GM23248 (cell line): ENCODE measurements at regions not wholly inside any gene's neighbourhood (a gene's known extent, or its start where the extent isn't known, plus 50 kb on each side); places are given as distances from the start of the nearest gene placed in this dataset.

Experiments
- DNase-seq: peaks from one replicate; pipeline ENCODE4 v3.0.0-alpha.2; 2015
- H2AFZ ChIP-seq: fragments of 200-600 bp; sonication (generic); 2 replicates; pipeline ENCODE4 v1.6.1; 2016; ENCODE audit warnings: antibody characterized with exemption
- H3F3A ChIP-seq: fragments of 200-600 bp; sonication (generic); 2 replicates; pipeline ENCODE4 v1.6.1; 2016; ENCODE audit warnings: mild to moderate bottlenecking, antibody characterized with exemption, mixed run types; ENCODE audit not compliant: insufficient read depth
- H3K27ac ChIP-seq: fragments of 200-600 bp; sonication (generic); 2 replicates; pipeline ENCODE4 v1.5.1; 2016; ENCODE audit warnings: mild to moderate bottlenecking
- H3K27me3 ChIP-seq: fragments of 200-600 bp; sonication (generic); replicated peaks from 2 replicates; pipeline ENCODE4 v1.6.1; 2016; ENCODE audit warnings: mild to moderate bottlenecking; ENCODE audit not compliant: insufficient read depth
- H3K36me3 ChIP-seq: fragments of 200-600 bp; sonication (generic); 2 replicates; pipeline ENCODE4 v1.6.1; 2016; ENCODE audit warnings: low read depth, mild to moderate bottlenecking
- H3K4me1 ChIP-seq: fragments of 200-600 bp; sonication (generic); 2 replicates; pipeline ENCODE4 v1.6.1; 2016; ENCODE audit warnings: mild to moderate bottlenecking; ENCODE audit not compliant: insufficient read depth
- H3K4me2 ChIP-seq: fragments of 200-600 bp; sonication (generic); one replicate; pipeline ENCODE4 v1.6.1; 2016; ENCODE audit warnings: mild to moderate bottlenecking; ENCODE audit not compliant: unreplicated experiment
- H3K4me3 ChIP-seq: fragments of 200-600 bp; sonication (generic); 2 replicates; pipeline ENCODE4 v1.5.1; 2016; ENCODE audit warnings: mild to moderate bottlenecking
- H3K79me2 ChIP-seq: fragments of 200-600 bp; sonication (generic); 2 replicates; pipeline ENCODE4 v1.6.1; 2016; ENCODE audit warnings: mild to moderate bottlenecking; ENCODE audit not compliant: insufficient read depth
- H3K9ac ChIP-seq: fragments of 200-600 bp; sonication (generic); 2 replicates; pipeline ENCODE4 v1.6.1; 2016; ENCODE audit warnings: mild to moderate bottlenecking
- H3K9me2 ChIP-seq: fragments of 200-600 bp; sonication (generic); 2 replicates; pipeline ENCODE4 v1.6.1; 2016; ENCODE audit warnings: mixed run types, mild to moderate bottlenecking, moderate library complexity; ENCODE audit not compliant: insufficient read depth
- H3K9me3 ChIP-seq: fragments of 200-600 bp; sonication (generic); one replicate; pipeline ENCODE4 v1.6.1; 2017; ENCODE audit warnings: low read depth
- H4K20me1 ChIP-seq: fragments of 200-600 bp; sonication (generic); 2 replicates; pipeline ENCODE4 v1.6.0; 2016; ENCODE audit not compliant: insufficient read depth
- EZH2 ChIP-seq: fragments of 200-600 bp; sonication (generic); IDR thresholded peaks from 2 replicates; pipeline ENCODE4 v1.6.1; 2018; ENCODE audit warnings: antibody characterized with exemption, mild to moderate bottlenecking; ENCODE audit not compliant: insufficient read depth, poor library complexity, severe bottlenecking
- EZH2phosphoT487 ChIP-seq: fragments of 200-600 bp; sonication (generic); IDR thresholded peaks from 2 replicates; pipeline ENCODE4 v1.6.1; 2018; ENCODE audit warnings: antibody characterized with exemption, moderate library complexity, mild to moderate bottlenecking, low read depth; ENCODE audit not compliant: insufficient read depth
- WGBS, 2 experiments: methylation state at CpG; one replicate each; pipeline ENCODE4 v1.1.6; 2015 to 2017; ENCODE audit warnings: low lambda C conversion rate in 2 of 2, low coverage in 1 of 2; ENCODE audit errors: missing lambda C conversion rate in 2 of 2; 5-methylcytosine and 5-hydroxymethylcytosine counted together
- in situ Hi-C: fragments of 300-500 bp; cut with MboI; formaldehyde crosslinking; loops from 2 replicates; pipeline ENCODE4 v1.15.0; 2020

DNA sequence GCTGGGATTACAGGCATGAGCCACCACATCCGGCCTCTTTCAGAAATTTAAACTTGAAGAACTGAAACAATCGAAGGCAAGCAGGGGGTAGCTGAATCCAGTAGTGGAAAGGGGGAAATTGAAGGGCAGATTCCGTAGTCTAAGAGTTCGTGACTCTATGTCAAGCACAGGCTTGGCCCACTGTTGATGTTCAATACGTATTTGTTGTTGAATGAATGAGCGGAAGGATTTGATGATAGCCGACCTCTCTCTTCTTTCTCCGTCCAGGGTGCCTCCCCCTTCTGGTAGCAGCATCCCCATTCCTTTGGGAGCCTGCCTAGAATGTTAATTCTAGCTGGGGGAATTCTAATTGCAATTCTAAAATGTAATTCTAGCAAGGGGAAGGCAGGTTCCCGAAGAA lies 59.8 kb upstream of the MED13L start:
- 77 to 85% methylated on average over 9 of the region's 9 CpGs for WGBS, 2 experiments
- no peak overlapping the region for H3K9ac ChIP-seq
- no peaks in the 10 kb centered on the region for H3K9me2 ChIP-seq
- H3K4me3 ChIP-seq, result no peak overlapping the region
- H3K27ac ChIP-seq, result no peak overlapping the region
- in situ Hi-C loops, result no loop called here
- peaks cover 11% of the 10 kb centered on the region for H3K4me1 ChIP-seq
- no peaks in the 10 kb centered on the region for H3K9me3 ChIP-seq
- no peaks in the 10 kb centered on the region for H3K79me2 ChIP-seq
- no peak for DNase-seq
- H4K20me1 ChIP-seq, result no peaks in the 10 kb centered on the region
- no peak overlapping the region for H3K4me2 ChIP-seq
- no peaks in the 10 kb centered on the region for H3K36me3 ChIP-seq
- TF ChIP-seq EZH2, result no peak
- TF ChIP-seq EZH2phosphoT487, result no peak
- H2AFZ ChIP-seq, result no peak overlapping the region
- peaks cover 18% of the 10 kb centered on the region for H3F3A ChIP-seq
- H3K27me3 ChIP-seq, result no peaks in the 10 kb centered on the region

DNA sequence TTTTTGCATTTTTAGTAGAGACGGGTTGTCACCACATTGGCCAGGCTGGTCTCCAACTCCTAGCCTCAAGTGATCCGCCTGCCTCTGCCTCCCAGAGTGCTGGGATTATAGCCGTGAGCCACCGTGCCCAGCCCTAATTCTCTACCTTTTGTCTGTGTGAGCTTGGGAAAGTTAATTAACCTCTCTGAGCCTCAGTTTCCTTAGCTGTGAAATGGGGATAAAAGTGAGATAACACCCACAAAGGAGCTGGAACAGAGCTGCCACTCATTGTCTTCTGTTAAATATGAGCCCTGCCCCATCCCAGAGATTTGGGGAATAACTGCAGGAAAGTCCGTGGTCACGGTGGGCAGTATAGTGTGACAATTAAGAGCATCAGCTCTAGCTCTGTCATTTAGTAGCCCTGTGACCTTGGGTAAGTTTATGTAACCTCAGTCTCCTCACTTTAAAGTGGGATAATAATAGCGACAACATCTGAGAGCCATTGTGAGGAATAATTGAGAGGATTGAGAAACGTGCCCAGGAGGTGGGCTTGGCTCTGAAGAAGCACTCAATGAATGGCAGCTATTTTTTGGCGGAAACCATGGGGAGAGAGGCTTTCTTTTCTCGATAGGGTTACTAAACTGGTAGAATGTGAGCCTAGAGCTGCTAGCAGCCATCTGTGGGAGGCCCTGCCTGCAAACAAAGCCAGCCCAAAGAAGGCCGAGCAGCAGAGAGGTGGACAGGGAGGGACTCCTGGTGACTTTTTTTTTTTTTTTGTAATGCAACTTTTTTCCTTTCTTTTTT lies 60.8 kb upstream of the MED13L start:
- no peak overlapping the region for H2AFZ ChIP-seq
- no peaks in the 10 kb centered on the region for H3K79me2 ChIP-seq
- H3F3A ChIP-seq, result peaks cover 18% of the 10 kb centered on the region
- no peak overlapping the region for H3K27ac ChIP-seq
- DNase-seq, result no peak
- no peaks in the 10 kb centered on the region for H3K36me3 ChIP-seq
- H3K4me3 ChIP-seq, result no peak overlapping the region
- no peaks in the 10 kb centered on the region for H3K9me2 ChIP-seq
- in situ Hi-C loops, result no loop called here
- H3K27me3 ChIP-seq, result no peaks in the 10 kb centered on the region
- H3K4me2 ChIP-seq, result no peak overlapping the region
- TF ChIP-seq EZH2phosphoT487 (no peak), EZH2 (no peak)
- H4K20me1 ChIP-seq, result no peaks in the 10 kb centered on the region
- H3K4me1 ChIP-seq, result peaks cover 11% of the 10 kb centered on the region
- H3K9me3 ChIP-seq, result no peaks in the 10 kb centered on the region
- WGBS, 2 experiments, result 81 to 82% methylated on average over 11 of the region's 11 CpGs
- H3K9ac ChIP-seq, result no peak overlapping the region

DNA sequence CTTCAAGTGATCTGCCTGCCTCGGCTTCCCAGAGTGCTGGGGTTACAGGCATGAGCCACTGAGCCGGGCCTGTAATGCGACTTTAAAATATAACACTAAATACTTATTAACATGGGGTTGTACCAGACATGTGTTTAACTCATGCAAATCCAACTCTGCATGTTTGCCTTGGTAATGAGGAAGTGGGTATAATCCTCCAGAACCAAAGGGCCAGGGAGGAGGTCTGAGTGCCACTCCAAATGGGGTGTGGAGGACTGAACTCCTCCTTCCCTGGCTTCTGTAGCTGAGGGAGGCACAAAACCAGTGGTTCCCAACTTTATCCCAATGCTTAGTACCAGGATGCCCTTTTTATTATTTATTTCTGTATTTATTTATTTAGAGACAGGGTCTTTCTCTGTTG lies 61.6 kb upstream of the MED13L start:
- DNase-seq, result no peak
- WGBS, 2 experiments, result 98 to 100% methylated on average over 3 of the region's 3 CpGs
- Histone ChIP-seq H3K9me3 (no peaks in the 10 kb centered on the region), H3K27ac (no peak overlapping the region), H3F3A (peaks cover 18% of the 10 kb centered on the region), H2AFZ (no peak overlapping the region), H3K9me2 (no peaks in the 10 kb centered on the region), H3K36me3 (no peaks in the 10 kb centered on the region), H3K4me2 (no peak overlapping the region), H3K4me1 (peaks cover 11% of the 10 kb centered on the region), H3K4me3 (no peak overlapping the region), H3K79me2 (no peaks in the 10 kb centered on the region), H3K27me3 (no peaks in the 10 kb centered on the region), H4K20me1 (no peaks in the 10 kb centered on the region), H3K9ac (no peak overlapping the region)
- in situ Hi-C loops, result no loop called here
- no peak for TF ChIP-seq EZH2phosphoT487
- no peak for TF ChIP-seq EZH2

DNA sequence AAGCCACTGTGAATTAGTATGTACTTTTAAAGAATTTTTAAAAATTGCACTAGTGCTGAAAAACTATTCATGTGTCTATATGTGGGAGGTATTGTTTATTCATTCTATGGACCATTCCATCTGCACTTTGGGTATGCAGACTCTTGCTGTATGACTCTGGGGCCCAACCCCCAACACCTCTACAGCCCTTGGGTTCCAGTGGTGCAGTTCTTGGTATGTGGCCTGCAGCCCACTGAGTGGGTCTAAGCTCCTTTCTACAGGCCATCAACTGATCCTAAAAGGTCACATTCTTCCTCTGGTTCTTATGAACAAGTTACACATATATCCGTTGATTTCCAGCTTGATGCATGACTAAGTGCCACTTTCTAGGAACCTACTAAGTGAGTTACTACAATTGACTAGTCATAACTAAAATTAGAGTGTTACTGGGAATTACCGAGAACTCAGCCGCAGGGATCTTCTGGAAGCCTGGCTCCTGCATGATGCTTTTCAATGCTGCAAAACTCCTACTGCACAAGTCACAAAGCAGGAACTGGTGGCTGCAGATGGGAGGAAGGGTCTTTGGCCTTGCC lies 62.4 kb upstream of the MED13L start:
- TF ChIP-seq EZH2phosphoT487, result no peak
- TF ChIP-seq EZH2, result no peak
- Histone ChIP-seq H3K27me3 (no peaks in the 10 kb centered on the region), H3K9ac (no peak overlapping the region), H3K36me3 (no peaks in the 10 kb centered on the region), H3K9me3 (no peaks in the 10 kb centered on the region), H3K79me2 (no peaks in the 10 kb centered on the region), H3K4me1 (peaks cover 11% of the 10 kb centered on the region), H3K27ac (no peak overlapping the region), H4K20me1 (no peaks in the 10 kb centered on the region), H3F3A (peaks cover 18% of the 10 kb centered on the region), H3K9me2 (no peaks in the 10 kb centered on the region), H3K4me2 (peak overlapping the region; percentile 10), H2AFZ (no peak overlapping the region), H3K4me3 (no peak overlapping the region)
- DNase-seq, result peak; percentile 84
- in situ Hi-C loops, result no loop called here
- 9 to 13% methylated on average over 3 of the region's 3 CpGs for WGBS, 2 experiments
